ENCODE measurements at regions not wholly inside any gene's neighbourhood (a gene's known extent, or its start where the extent isn't known, plus 50 kb on each side); places are given as distances from the start of the nearest gene placed in this dataset.

GRCh38 chr18:73966954-73967353, 180.7 kb downstream of the FBXO15 start:
- no peak for DNase-seq (ENCODE audit: low read depth in 4 of 4, low spot score in 1 of 4)

- DNase-seq (ENCODE audit: low read depth in 4 of 4, low spot score in 1 of 4), result no peak
Observed at GRCh38 chr18:73962256-73962655, 185.4 kb downstream of the FBXO15 start.

GRCh38 chr18:73961804-73962203, 185.8 kb downstream of the FBXO15 start:
- DNase-seq (ENCODE audit: low read depth in 4 of 4, low spot score in 1 of 4), result no peak

- DNase-seq (ENCODE audit: low read depth in 4 of 4, low spot score in 1 of 4), result no peak
Observed at GRCh38 chr18:73959352-73959751, 188.3 kb downstream of the FBXO15 start.

GRCh38 chr18:73954268-73954667, 193.4 kb downstream of the FBXO15 start:
- no peak for DNase-seq (ENCODE audit: low read depth in 4 of 4, low spot score in 1 of 4)

- no peak for DNase-seq (ENCODE audit: low read depth in 4 of 4, low spot score in 1 of 4)
Observed at GRCh38 chr18:73952296-73952946, 195.2 kb downstream of the FBXO15 start.

GRCh38 chr18:73950116-73950700, 197.4 kb downstream of the FBXO15 start:
- DNase-seq (ENCODE audit: low read depth in 4 of 4, low spot score in 1 of 4), result no peak

GRCh38 chr18:73948497-73948896, 199.1 kb downstream of the FBXO15 start:
- no peak for DNase-seq (ENCODE audit: low read depth in 4 of 4, low spot score in 1 of 4)

- no peak for DNase-seq (ENCODE audit: low read depth in 4 of 4, low spot score in 1 of 4)
Observed at GRCh38 chr18:73948084-73948483, 199.6 kb downstream of the FBXO15 start.

- DNase-seq (ENCODE audit: low read depth in 4 of 4, low spot score in 1 of 4), result no peak
Observed at GRCh38 chr18:73947180-73947921, 200.3 kb downstream of the FBXO15 start.

GRCh38 chr18:73945130-73945792, 202.4 kb downstream of the FBXO15 start:
- DNase-seq (ENCODE audit: low read depth in 4 of 4, low spot score in 1 of 4), result no peak

GRCh38 chr18:73944715-73945114, 202.9 kb downstream of the FBXO15 start:
- no peak for DNase-seq (ENCODE audit: low read depth in 4 of 4, low spot score in 1 of 4)

GRCh38 chr18:73943763-73944162, 203.9 kb downstream of the FBXO15 start:
- DNase-seq (ENCODE audit: low read depth in 4 of 4, low spot score in 1 of 4), result no peak

GRCh38 chr18:73942956-73943355, 204.7 kb downstream of the FBXO15 start:
- DNase-seq (ENCODE audit: low read depth in 4 of 4, low spot score in 1 of 4), result no peak

GRCh38 chr18:73942081-73942625, 205.5 kb downstream of the FBXO15 start:
- DNase-seq (ENCODE audit: low read depth in 4 of 4, low spot score in 1 of 4), result no peak

- DNase-seq (ENCODE audit: low read depth in 4 of 4, low spot score in 1 of 4), result no peak
Observed at GRCh38 chr18:73940721-73941120, 206.9 kb downstream of the FBXO15 start.

- no peak for DNase-seq (ENCODE audit: low read depth in 4 of 4, low spot score in 1 of 4)
Observed at GRCh38 chr18:73939391-73939790, 208.2 kb downstream of the FBXO15 start.

GRCh38 chr18:73933685-73934084, 213.9 kb downstream of the FBXO15 start:
- DNase-seq (ENCODE audit: low read depth in 4 of 4, low spot score in 1 of 4), result no peak

GRCh38 chr18:73932976-73933375, 214.7 kb downstream of the FBXO15 start:
- DNase-seq (ENCODE audit: low read depth in 4 of 4, low spot score in 1 of 4), result no peak

GRCh38 chr18:73927496-73927895, 220.1 kb downstream of the FBXO15 start:
- no peak for DNase-seq (ENCODE audit: low read depth in 4 of 4, low spot score in 1 of 4)

GRCh38 chr18:73924836-73925235, 222.8 kb downstream of the FBXO15 start:
- no peak for DNase-seq (ENCODE audit: low read depth in 4 of 4, low spot score in 1 of 4)

GRCh38 chr18:73924307-73924706, 223.3 kb downstream of the FBXO15 start:
- DNase-seq (ENCODE audit: low read depth in 4 of 4, low spot score in 1 of 4), result no peak
